Caco-2 (cell line): ENCODE measurements at regions not wholly inside any gene's neighbourhood (a gene's known extent, or its start where the extent isn't known, plus 50 kb on each side); places are given as distances from the start of the nearest gene placed in this dataset.

ENCODE experiments used
- BruUV-seq: library from RNA; stranded (reverse); fragments of 400-500 nt; replicated peaks from 2 replicates; lab custom pipeline; 2021; lab: Mats Ljungman, UMichigan
- CTCF ChIA-PET: fragments of 300-600 bp; sonication (Branson Sonifier 250); formaldehyde crosslinking; loops from one replicate; lab custom pipeline; 2022; ENCODE audit warnings: antibody characterized with exemption; lab: Charles Lee
- POLR2A ChIA-PET: fragments of 300-600 bp; sonication (Branson Sonifier 250); formaldehyde crosslinking; loops from one replicate; lab custom pipeline; 2022; ENCODE audit warnings: antibody characterized with exemption; lab: Charles Lee
- DNase-seq, 2 experiments: peaks; one replicate each; pipeline versions ENCODE4 v3.0.0 to v3.0.0-alpha.2; 2020 to 2022
- H3K27me3 ChIP-seq: replicated peaks from 2 replicates; pipeline ENCODE4 v1.6.0; 2011; ENCODE audit warnings: low read length; ENCODE audit not compliant: control insufficient read depth, insufficient read depth
- H3K36me3 ChIP-seq: 2 replicates; pipeline ENCODE4 v1.5.1; 2011; ENCODE audit warnings: low read length; ENCODE audit not compliant: control insufficient read depth, insufficient read depth
- H3K4me1 ChIP-seq: fragments of 250-450 bp; sonication (Bioruptor Pico); 2 replicates; pipeline ENCODE4 v1.5.1; 2020; ENCODE audit warnings: mild to moderate bottlenecking
- H3K4me3 ChIP-seq: 2 replicates; pipeline ENCODE4 v1.5.1; 2011; ENCODE audit warnings: low read depth, mild to moderate bottlenecking, control low read depth, low read length
- H3K9me3 ChIP-seq: fragments of 250-450 bp; sonication (Bioruptor Pico); 2 replicates; pipeline ENCODE4 v1.5.1; 2020; ENCODE audit warnings: mild to moderate bottlenecking, moderate library complexity
- H3K27ac Mint-ChIP-seq: one replicate; pipeline ENCODE4 v1.8.0; 2022; ENCODE audit warnings: mixed read lengths; ENCODE audit not compliant: unreplicated experiment
- H3K27me3 Mint-ChIP-seq: one replicate; pipeline ENCODE4 v1.8.0; 2022; ENCODE audit warnings: mixed read lengths; ENCODE audit not compliant: insufficient read depth, unreplicated experiment
- H3K36me3 Mint-ChIP-seq: one replicate; pipeline ENCODE4 v1.8.0; 2022; ENCODE audit warnings: mild to moderate bottlenecking, mixed read lengths; ENCODE audit not compliant: insufficient read depth, unreplicated experiment
- H3K4me1 Mint-ChIP-seq: one replicate; pipeline ENCODE4 v1.8.0; 2022; ENCODE audit warnings: low read depth, mixed read lengths; ENCODE audit not compliant: unreplicated experiment
- H3K4me3 Mint-ChIP-seq: one replicate; pipeline ENCODE4 v1.8.0; 2022; ENCODE audit warnings: mild to moderate bottlenecking, moderate library complexity, mixed read lengths; ENCODE audit not compliant: unreplicated experiment
- H3K9me3 Mint-ChIP-seq: one replicate; pipeline ENCODE4 v1.8.0; 2022; ENCODE audit warnings: mixed read lengths; ENCODE audit not compliant: unreplicated experiment
- intact Hi-C: fragments of 100-400 bp; cut with micrococcal nuclease; formaldehyde crosslinking; loops from one replicate; pipeline ENCODE4 v1.10.0; 2022; ENCODE audit not compliant: unreplicated experiment
- TF ChIP-seq, protein P1 (sequence below), 2 experiments: fragments of 200-600 bp in 1 of 2; IDR thresholded peaks; 1 replicate in 1 of 2; 2 replicates in 1 of 2; pipeline versions ENCODE4 v1.5.1 to v1.8.0; 2011 to 2022; ENCODE audit warnings: antibody characterized with exemption in 1 of 2, control low read depth in 1 of 2, inconsistent platforms in 1 of 2, low read depth in 1 of 2, low read length in 1 of 2, mild to moderate bottlenecking in 1 of 2, moderate library complexity in 1 of 2; ENCODE audit not compliant: insufficient read depth in 1 of 2, severe bottlenecking in 1 of 2, unreplicated experiment in 1 of 2

DNA sequence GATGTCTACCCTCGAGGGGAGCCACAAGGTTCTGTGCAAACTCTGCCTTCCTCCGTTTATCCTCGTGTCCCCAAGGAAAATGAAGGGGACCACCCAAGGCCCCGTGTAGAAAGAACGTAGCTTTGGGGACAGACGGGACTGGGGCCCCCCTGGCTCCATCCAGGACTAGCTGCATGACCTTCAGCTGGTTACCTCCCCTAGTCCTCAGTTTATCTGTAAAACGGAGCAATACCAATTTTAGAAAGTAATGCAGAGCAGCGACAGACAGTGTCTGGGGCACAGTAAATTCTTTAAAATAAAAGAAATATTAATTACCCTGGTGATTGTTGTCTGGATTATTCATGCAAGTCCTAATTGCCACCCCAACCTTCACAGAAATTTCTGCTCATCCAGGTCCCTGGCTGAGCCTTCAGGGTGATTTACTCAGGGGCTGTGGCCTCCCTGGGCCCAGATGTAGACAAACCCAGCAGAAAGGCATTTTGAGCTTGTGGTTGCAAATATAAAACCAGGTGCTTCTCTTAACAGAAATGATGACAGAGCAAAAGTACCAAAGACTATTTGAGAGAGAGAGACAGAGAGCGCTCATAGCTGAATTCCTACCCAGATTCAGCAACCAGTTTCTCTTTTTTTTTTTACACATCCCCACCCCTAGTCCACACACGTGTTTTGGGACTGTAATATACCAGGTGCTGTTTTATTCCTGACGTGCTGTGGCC lies 155.1 kb upstream of the SMIM23 start:
- Mint-ChIP-seq H3K36me3 (no peaks in the 10 kb centered on the region), H3K4me1 (no peaks in the 10 kb centered on the region), H3K27me3 (peaks cover 14% of the 10 kb centered on the region), H3K27ac (no peak overlapping the region), H3K4me3 (peak overlapping the region; percentile 53), H3K9me3 (no peaks in the 10 kb centered on the region)
- Histone ChIP-seq H3K27me3 (no peaks in the 10 kb centered on the region; the same call in none of the 2 replicates), H3K4me1 (peaks cover 11% of the 10 kb centered on the region), H3K9me3 (no peaks in the 10 kb centered on the region), H3K4me3 (no peak overlapping the region), H3K36me3 (no peaks in the 10 kb centered on the region)
- ChIA-PET CTCF (interaction anchor here (0.5 to 1.2 kb wide), 2 partner anchors 38 to 212 kb away, joined by 5 to 7 read pairs; no protein-coding TSS in a partner anchor), POLR2A (no interaction called here)
- no TSS peak for BruUV-seq
- DNase-seq = no peak
- intact Hi-C loops = loop anchor here (1.0 to 5.0 kb wide), 2 partner anchors 213 to 220 kb away; partner anchors contain the start of gene FGF18
- TF ChIP-seq, protein P1, sequence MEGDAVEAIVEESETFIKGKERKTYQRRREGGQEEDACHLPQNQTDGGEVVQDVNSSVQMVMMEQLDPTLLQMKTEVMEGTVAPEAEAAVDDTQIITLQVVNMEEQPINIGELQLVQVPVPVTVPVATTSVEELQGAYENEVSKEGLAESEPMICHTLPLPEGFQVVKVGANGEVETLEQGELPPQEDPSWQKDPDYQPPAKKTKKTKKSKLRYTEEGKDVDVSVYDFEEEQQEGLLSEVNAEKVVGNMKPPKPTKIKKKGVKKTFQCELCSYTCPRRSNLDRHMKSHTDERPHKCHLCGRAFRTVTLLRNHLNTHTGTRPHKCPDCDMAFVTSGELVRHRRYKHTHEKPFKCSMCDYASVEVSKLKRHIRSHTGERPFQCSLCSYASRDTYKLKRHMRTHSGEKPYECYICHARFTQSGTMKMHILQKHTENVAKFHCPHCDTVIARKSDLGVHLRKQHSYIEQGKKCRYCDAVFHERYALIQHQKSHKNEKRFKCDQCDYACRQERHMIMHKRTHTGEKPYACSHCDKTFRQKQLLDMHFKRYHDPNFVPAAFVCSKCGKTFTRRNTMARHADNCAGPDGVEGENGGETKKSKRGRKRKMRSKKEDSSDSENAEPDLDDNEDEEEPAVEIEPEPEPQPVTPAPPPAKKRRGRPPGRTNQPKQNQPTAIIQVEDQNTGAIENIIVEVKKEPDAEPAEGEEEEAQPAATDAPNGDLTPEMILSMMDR (IDR thresholded peaks at IDR 0.05; ENCODE audit: insufficient read depth in 1 of 2, low read depth in 1 of 2, low read length in 1 of 2, severe bottlenecking in 1 of 2, unreplicated experiment in 1 of 2) = peak in 1 of 2 experiments; percentile 8

DNA sequence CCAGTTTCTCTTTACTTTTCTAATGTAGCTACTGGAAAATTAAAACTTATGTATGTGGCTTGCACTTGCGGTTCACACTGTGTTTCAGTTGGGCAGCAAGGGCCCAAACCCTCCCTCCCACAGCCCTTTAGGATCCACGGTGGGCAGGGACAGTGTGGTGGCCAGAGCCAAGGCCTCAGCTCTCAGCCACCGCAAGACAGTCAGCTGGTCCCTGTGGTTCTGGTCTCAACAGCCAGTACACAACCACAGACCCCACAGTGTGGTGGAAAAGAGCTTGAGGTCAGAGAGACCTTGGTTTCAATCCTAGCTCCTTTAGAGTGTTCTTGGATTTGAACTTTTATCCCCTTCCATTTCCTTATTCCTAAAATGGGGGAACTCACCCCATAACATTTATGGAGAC lies 153.0 kb upstream of the SMIM23 start:
- intact Hi-C loops = loop anchor here (5.0 kb wide), 1 partner anchor 215 kb away; the partner anchor contains the start of gene FGF18
- H3K4me1 ChIP-seq = peaks cover 11% of the 10 kb centered on the region
- no peak for DNase-seq
- CTCF ChIA-PET = no interaction called here
- H3K9me3 Mint-ChIP-seq = no peaks in the 10 kb centered on the region
- peaks cover 18% of the 10 kb centered on the region for H3K27me3 Mint-ChIP-seq
- TF ChIP-seq, protein P1 (IDR thresholded peaks at IDR 0.05; ENCODE audit: insufficient read depth in 1 of 2, low read depth in 1 of 2, low read length in 1 of 2, severe bottlenecking in 1 of 2, unreplicated experiment in 1 of 2) = no peak
- H3K27ac Mint-ChIP-seq = no peak overlapping the region
- no peaks in the 10 kb centered on the region; the same call in 1 of the 2 replicates for H3K27me3 ChIP-seq
- no peak overlapping the region for H3K4me3 ChIP-seq
- no TSS peak for BruUV-seq
- H3K4me3 Mint-ChIP-seq = no peak overlapping the region
- H3K36me3 Mint-ChIP-seq = no peaks in the 10 kb centered on the region
- H3K4me1 Mint-ChIP-seq = no peaks in the 10 kb centered on the region
- no peaks in the 10 kb centered on the region for H3K9me3 ChIP-seq
- POLR2A ChIA-PET = no interaction called here
- no peaks in the 10 kb centered on the region for H3K36me3 ChIP-seq

DNA sequence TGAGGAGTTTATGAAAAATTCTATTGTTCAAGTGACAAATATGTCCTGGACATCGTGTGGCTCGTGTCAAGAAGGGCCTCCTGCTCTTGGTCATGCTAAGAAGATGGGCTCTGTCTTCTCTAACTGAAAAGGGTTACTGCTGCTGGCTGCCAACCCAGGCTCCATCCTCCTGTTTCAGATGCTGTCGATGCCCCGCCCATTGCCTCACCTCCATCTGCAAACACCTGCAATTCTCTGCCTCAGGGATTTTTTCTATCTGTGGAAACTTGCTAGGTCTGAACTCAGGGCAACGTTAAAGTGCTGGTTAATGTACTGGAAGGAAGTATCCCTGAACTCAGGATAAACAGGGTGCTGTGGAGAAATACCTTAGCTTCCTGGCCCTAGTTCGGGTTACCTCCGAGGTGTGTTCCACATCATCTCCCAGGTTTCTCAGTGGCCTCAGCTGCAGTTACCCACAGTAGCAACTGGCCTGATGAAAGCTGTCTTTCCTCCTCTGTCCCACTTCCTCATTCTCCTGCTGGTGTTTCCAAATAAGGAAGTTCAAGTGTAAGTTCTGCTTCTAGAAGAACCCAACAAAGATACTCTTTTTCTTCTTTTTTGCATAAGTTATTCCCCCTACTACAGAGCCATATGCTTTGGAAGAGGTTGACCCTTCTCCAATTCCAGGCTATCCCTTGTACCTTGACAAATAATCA lies 151.7 kb upstream of the SMIM23 start:
- H3K36me3 Mint-ChIP-seq = no peaks in the 10 kb centered on the region
- ChIA-PET POLR2A (no interaction called here), CTCF (no interaction called here)
- DNase-seq = no peak
- BruUV-seq = no TSS peak
- intact Hi-C loops = loop anchor here (5.0 kb wide), 1 partner anchor 217 kb away; the partner anchor contains the start of gene FGF18
- H3K27me3 Mint-ChIP-seq = peaks cover 14% of the 10 kb centered on the region
- Histone ChIP-seq H3K4me1 (peaks cover 11% of the 10 kb centered on the region), H3K27me3 (no peaks in the 10 kb centered on the region; the same call in 1 of the 2 replicates), H3K36me3 (no peaks in the 10 kb centered on the region), H3K9me3 (no peaks in the 10 kb centered on the region), H3K4me3 (no peak overlapping the region)
- H3K4me3 Mint-ChIP-seq = no peak overlapping the region
- H3K27ac Mint-ChIP-seq = no peak overlapping the region
- H3K9me3 Mint-ChIP-seq = no peaks in the 10 kb centered on the region
- TF ChIP-seq, protein P1 (IDR thresholded peaks at IDR 0.05; ENCODE audit: insufficient read depth in 1 of 2, low read depth in 1 of 2, low read length in 1 of 2, severe bottlenecking in 1 of 2, unreplicated experiment in 1 of 2) = no peak
- H3K4me1 Mint-ChIP-seq = no peaks in the 10 kb centered on the region
